Activated CD8-positive, alpha-beta memory T cell treated with anti-CD3 and anti-CD28 coated beads, Interleukin-2, amount 10 ng/mL, durations not matched to agents 7 days and 5 days (primary cell): ENCODE measurements at regions not wholly inside any gene's neighbourhood (a gene's known extent, or its start where the extent isn't known, plus 50 kb on each side); places are given as distances from the start of the nearest gene placed in this dataset.

Experiments
- ATAC-seq: fragments of 150-1000 bp; cut with Tn5 transposase; one replicate; pipeline ENCODE4 v1.10.0; 2021; ENCODE audit warnings: moderate library complexity
- CTCF ChIA-PET: fragments of 350-600 bp; sonication (Branson Sonifier 250); formaldehyde crosslinking; loops from one replicate; lab custom pipeline; 2021; ENCODE audit warnings: antibody characterized with exemption; lab: Charles Lee
- DNase-seq: peaks from one replicate; pipeline ENCODE4 v3.0.0-alpha.2; 2020
- H3K27ac Mint-ChIP-seq: one replicate; pipeline ENCODE4 v1.8.0; 2021; ENCODE audit warnings: mild to moderate bottlenecking, mixed read lengths
- H3K27me3 Mint-ChIP-seq: one replicate; pipeline ENCODE4 v1.8.0; 2021; ENCODE audit warnings: mixed read lengths
- H3K36me3 Mint-ChIP-seq: one replicate; pipeline ENCODE4 v1.8.0; 2021; ENCODE audit warnings: mild to moderate bottlenecking, mixed read lengths
- H3K4me1 Mint-ChIP-seq: one replicate; pipeline ENCODE4 v1.8.0; 2021; ENCODE audit warnings: mixed read lengths
- H3K4me3 Mint-ChIP-seq: one replicate; pipeline ENCODE4 v1.8.0; 2021; ENCODE audit warnings: mild to moderate bottlenecking, moderate library complexity, mixed read lengths
- H3K9me3 Mint-ChIP-seq: one replicate; pipeline ENCODE4 v1.8.0; 2022; ENCODE audit warnings: low read depth, mixed read lengths

DNA sequence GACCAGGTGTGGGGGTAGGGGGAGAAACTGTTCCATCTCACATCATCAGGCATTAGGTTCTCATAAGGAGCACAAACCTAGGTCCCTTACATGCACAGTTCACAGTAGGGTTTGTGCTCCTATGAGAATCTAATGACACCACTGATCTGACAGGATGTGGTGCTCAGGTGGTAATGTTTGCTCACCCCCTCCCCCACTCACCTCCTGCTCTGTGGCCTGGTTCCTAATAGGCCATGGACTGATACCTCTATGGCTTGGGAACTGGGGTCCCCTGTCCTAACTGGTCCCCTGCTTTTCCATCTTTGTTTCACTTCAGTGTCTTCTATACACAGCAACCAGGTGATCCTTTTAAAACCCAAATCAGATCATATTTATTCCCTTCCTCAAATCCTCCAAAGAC, 267.8 kb downstream of the TNS1 start:
- Mint-ChIP-seq H3K4me1 (peaks cover 10% of the 10 kb centered on the region), H3K27ac (no peak overlapping the region), H3K4me3 (no peak overlapping the region), H3K9me3 (no peaks in the 10 kb centered on the region), H3K36me3 (no peaks in the 10 kb centered on the region), H3K27me3 (peaks cover 9% of the 10 kb centered on the region)
- DNase-seq (no peak), ATAC-seq (no peak)
- CTCF ChIA-PET, result no interaction called here

DNA sequence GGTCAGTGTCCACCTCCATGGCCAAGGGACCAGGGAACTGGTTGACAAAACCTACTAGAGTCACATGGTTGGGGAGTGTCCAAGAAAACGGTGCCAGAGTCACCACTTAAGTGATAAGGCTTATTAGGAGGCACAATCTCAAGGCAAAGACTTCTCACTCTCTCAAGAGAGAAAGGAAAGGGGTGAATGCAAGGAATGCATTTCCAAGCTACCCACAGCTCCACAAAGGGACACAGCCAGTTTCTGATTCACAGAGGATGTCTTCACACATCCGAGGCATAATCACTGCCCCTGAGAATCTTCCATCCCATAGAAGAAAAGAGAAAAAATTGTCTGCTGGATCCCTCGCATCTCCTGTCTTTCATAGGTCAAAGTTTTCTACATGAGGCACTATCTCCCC, 269.3 kb downstream of the TNS1 start:
- H3K9me3 Mint-ChIP-seq, result no peaks in the 10 kb centered on the region
- no peak for ATAC-seq
- no peak overlapping the region for H3K27ac Mint-ChIP-seq
- CTCF ChIA-PET, result interaction anchor here (1.3 kb wide), 1 partner anchor 20 kb away, joined by 3 read pairs; no protein-coding TSS in a partner anchor
- H3K27me3 Mint-ChIP-seq, result peaks cover 5% of the 10 kb centered on the region
- DNase-seq, result no peak
- H3K4me1 Mint-ChIP-seq, result peaks cover 10% of the 10 kb centered on the region
- no peaks in the 10 kb centered on the region for H3K36me3 Mint-ChIP-seq
- H3K4me3 Mint-ChIP-seq, result no peak overlapping the region

DNA sequence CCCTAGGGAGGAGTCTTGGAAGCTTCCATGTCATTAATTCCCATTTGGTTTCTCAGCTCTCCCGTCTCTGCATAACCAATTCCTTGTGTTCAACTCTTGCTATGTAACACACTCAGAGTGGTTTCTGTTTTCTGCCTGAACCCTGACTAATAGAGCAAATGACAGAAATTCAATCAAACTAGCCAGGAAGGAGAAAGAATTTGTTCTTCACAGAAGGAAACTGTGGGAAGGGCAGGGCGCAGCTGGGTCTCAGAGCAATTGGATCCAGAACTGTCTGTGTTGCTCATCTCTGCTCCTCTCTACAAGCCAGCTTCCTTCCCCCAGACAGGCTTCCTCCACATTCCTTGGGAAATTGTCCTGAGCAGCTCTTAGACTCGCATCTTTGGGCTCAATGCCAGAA, 269.8 kb downstream of the TNS1 start:
- CTCF ChIA-PET, result interaction anchor here (1.3 kb wide), 1 partner anchor 20 kb away, joined by 3 read pairs; no protein-coding TSS in a partner anchor
- no peak for ATAC-seq
- H3K27me3 Mint-ChIP-seq, result peaks cover 5% of the 10 kb centered on the region
- no peak for DNase-seq
- no peaks in the 10 kb centered on the region for H3K36me3 Mint-ChIP-seq
- no peaks in the 10 kb centered on the region for H3K9me3 Mint-ChIP-seq
- no peak overlapping the region for H3K4me3 Mint-ChIP-seq
- H3K4me1 Mint-ChIP-seq, result peaks cover 10% of the 10 kb centered on the region
- H3K27ac Mint-ChIP-seq, result no peak overlapping the region

DNA sequence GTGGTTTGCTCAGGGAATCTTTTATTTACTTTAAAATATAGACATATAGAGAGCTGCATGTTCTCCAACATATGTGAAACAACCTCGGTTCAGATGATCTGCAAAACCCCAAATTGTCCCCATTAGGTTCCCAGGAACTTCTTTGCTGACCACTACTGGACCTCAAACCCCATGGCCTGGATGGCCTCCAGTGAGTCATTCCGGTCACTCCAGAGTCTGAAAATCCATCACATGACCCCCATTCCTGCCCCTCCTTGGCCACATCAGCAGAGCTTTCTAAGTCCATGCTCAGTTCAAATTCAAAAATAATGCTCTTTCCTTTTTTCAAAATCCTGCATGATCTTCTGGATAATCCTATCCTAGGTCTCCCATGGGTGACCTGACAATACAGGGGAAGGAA, 271.0 kb downstream of the TNS1 start:
- Mint-ChIP-seq H3K36me3 (no peaks in the 10 kb centered on the region), H3K9me3 (no peaks in the 10 kb centered on the region), H3K27me3 (peaks cover 5% of the 10 kb centered on the region), H3K4me3 (no peak overlapping the region), H3K27ac (no peak overlapping the region), H3K4me1 (peaks cover 10% of the 10 kb centered on the region)
- DNase-seq (no peak), ATAC-seq (no peak)
- CTCF ChIA-PET, result interaction anchor here (1.3 kb wide), 1 partner anchor 19 kb away, joined by 3 read pairs; no protein-coding TSS in a partner anchor

DNA sequence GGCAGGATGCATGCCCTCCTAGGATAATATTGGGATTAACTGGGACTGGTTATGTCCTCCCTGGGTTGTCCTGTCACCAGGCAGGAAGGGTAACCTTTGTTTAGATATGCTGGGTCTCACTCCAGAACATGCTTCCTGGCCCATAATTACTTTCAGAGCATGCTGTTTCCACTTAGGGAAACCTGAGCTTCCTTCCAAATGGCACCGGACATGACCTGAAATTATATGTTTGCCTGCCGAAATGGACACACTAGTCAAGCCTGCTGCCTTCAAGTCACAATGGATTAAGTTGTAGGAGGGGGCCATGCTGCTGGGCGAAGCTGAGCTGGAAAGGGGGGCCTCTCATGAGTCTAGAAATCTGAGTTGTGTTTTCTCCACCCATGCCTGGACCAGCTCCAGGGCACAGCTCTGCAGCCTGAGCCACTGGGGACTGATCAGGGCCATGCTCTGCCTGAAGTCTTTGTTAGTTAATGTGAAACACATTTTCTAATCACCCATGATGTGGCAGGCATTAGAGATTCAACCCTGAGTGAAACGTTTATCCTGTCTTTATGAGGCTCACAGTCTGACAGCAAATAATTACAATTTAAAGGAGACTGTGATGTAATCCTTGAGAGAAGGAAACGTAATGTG, 273.3 kb downstream of the TNS1 start:
- Mint-ChIP-seq H3K27me3 (peaks cover 5% of the 10 kb centered on the region), H3K9me3 (no peaks in the 10 kb centered on the region), H3K27ac (no peak overlapping the region), H3K4me3 (no peak overlapping the region), H3K4me1 (peaks cover under 1% of the 10 kb centered on the region), H3K36me3 (no peaks in the 10 kb centered on the region)
- ATAC-seq, result no peak
- CTCF ChIA-PET, result no interaction called here
- no peak for DNase-seq

DNA sequence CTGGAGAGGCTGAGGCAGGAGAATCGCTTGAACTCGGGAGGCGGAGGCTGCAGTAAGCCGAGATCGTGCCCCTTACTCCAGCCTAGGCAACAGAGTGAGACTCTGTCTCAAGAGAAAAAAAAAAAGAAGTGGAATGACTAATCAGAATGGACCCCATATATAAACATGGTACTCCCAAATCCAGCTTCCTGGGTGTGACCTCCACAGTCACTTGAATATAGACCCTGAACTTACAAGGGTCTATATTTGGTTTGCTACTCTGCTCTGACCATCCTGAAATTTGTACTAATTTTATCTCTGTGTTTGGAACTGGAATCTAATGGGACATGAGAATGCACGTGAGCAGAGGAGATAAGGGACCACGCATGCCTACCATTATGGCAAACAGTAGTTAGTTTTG, 275.0 kb downstream of the TNS1 start:
- Mint-ChIP-seq H3K4me3 (no peak overlapping the region), H3K4me1 (no peaks in the 10 kb centered on the region), H3K9me3 (no peaks in the 10 kb centered on the region), H3K27ac (no peak overlapping the region), H3K27me3 (no peaks in the 10 kb centered on the region), H3K36me3 (no peaks in the 10 kb centered on the region)
- DNase-seq, result no peak
- CTCF ChIA-PET, result interaction anchor here (0.8 kb wide), 2 partner anchors 15 to 58 kb away, joined by 3 read pairs; no protein-coding TSS in a partner anchor
- ATAC-seq, result no peak

DNA sequence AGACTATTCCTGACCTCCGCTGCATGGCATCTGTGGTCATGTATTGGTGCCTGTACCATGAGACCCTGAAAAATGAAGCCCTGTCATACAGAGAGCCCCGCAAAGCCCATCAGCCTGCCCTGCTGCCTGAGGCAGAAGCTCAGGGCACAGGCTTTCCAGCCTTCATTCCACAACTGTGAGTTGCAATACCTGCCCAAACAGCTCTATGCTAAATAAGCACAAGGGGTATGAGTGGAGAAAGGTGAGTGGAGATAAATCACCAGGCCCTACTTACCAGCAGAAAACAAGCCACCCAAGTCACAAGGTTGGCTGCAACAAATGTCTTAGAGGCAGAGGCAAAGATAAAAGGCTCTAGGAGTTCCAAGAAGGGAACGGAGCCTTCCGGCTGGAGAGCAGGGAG, 277.4 kb downstream of the TNS1 start:
- ATAC-seq (no peak), DNase-seq (no peak)
- H3K36me3 Mint-ChIP-seq, result no peaks in the 10 kb centered on the region
- no peak overlapping the region for H3K27ac Mint-ChIP-seq
- H3K4me1 Mint-ChIP-seq, result no peaks in the 10 kb centered on the region
- H3K9me3 Mint-ChIP-seq, result no peaks in the 10 kb centered on the region
- H3K4me3 Mint-ChIP-seq, result no peak overlapping the region
- H3K27me3 Mint-ChIP-seq, result no peaks in the 10 kb centered on the region
- CTCF ChIA-PET, result interaction anchor here (2.2 kb wide), 1 partner anchor 12 kb away, joined by 5 read pairs; no protein-coding TSS in a partner anchor

DNA sequence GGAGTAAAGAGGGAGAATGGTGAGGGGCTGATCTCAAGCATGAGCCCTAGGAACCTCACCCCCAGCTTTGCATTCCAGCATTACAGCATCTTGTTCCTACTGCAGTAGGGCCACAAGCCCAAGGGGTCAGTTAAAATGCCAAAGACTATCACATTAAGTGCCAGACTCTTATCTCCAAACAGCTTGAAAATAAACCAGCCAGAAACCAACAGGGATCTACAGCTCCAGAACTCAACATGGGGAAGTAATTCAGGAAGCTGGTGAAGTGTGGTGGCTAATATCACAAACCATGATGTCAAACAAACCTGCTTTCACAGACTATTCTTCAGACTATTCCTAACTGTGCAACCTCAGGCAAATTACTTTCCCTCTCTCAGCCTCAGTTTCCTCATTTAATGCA, 278.3 kb downstream of the TNS1 start:
- no peaks in the 10 kb centered on the region for H3K4me1 Mint-ChIP-seq
- H3K36me3 Mint-ChIP-seq, result no peaks in the 10 kb centered on the region
- ATAC-seq (no peak), DNase-seq (no peak)
- no peak overlapping the region for H3K27ac Mint-ChIP-seq
- no peak overlapping the region for H3K4me3 Mint-ChIP-seq
- CTCF ChIA-PET, result interaction anchor here (1.7 kb wide), 1 partner anchor 12 kb away, joined by 7 read pairs; no protein-coding TSS in a partner anchor
- H3K9me3 Mint-ChIP-seq, result no peaks in the 10 kb centered on the region
- H3K27me3 Mint-ChIP-seq, result no peaks in the 10 kb centered on the region

DNA sequence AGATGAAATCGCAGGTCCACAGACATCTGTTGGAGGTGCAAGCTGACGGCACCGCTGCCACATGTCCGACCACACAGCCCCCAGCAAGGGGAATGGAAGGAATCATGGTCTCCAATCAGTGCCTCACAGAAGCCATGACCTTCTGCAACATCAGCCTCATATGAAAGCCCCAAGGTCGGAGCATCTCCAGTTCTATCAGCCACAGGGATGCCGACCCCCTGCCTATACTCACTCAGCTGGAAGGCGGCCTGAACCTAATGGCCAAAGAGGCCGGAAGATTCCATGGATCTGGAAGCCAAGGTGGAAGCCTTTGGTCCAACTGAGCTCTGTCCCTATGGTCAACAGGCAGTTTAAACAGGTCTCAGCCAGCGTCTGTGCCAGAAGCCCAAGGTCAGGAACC, 278.8 kb downstream of the TNS1 start:
- CTCF ChIA-PET, result interaction anchor here (1.7 kb wide), 1 partner anchor 11 kb away, joined by 7 read pairs; no protein-coding TSS in a partner anchor
- Mint-ChIP-seq H3K9me3 (no peaks in the 10 kb centered on the region), H3K4me3 (no peak overlapping the region), H3K36me3 (no peaks in the 10 kb centered on the region), H3K4me1 (no peaks in the 10 kb centered on the region), H3K27me3 (no peaks in the 10 kb centered on the region), H3K27ac (no peak overlapping the region)
- ATAC-seq (no peak), DNase-seq (no peak)

DNA sequence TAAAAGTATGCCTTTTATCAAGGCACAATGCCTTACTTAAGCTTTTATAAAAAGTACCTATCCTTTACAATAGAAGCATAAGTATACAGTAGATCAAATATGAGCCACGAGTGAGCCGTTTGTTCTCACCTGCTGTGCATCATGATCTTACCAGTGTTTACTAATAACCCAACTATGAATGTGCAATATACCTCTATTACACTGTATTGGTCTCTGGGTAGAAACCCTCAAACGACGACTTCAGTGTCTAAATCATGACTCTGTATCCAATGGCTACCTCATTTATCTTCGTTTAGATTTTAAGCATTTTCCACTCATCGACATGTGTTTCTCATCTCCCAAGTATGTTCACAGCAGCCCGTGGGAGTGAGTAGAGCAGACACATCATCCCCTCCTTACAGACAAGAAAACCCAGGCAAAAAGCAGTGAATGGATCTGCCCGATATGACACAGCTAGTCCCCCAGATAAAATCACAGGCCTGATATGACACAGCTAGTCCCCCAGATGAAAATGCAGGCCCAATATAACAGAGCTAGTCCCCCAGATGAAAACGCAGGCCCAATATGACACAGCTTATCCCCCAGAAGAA, 279.8 kb downstream of the TNS1 start:
- Mint-ChIP-seq H3K4me1 (no peaks in the 10 kb centered on the region), H3K36me3 (no peaks in the 10 kb centered on the region), H3K27ac (no peak overlapping the region), H3K4me3 (no peak overlapping the region), H3K27me3 (no peaks in the 10 kb centered on the region), H3K9me3 (no peaks in the 10 kb centered on the region)
- DNase-seq (no peak), ATAC-seq (no peak)
- CTCF ChIA-PET, result interaction anchor here (1.7 kb wide), 1 partner anchor 10 kb away, joined by 7 read pairs; no protein-coding TSS in a partner anchor

DNA sequence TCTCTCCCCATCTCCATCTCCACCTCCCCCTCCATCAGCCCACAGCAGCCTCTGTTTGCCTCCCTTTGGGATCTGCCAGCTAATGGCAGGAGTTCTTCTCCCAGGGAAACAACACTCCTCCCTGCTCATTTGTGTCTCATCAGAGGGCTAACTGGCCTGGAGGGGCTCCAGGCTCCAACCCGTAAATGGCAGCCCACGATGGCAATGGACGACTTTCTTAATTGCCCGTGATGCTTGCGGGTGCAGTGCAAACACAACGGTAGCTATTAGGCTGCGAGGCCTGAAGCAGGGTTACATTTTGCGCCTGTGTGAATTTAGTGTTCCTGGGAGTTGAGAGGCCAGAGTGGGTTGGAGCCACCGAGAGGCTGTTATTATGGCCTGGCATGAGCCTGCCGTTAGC, 285.1 kb downstream of the TNS1 start:
- Mint-ChIP-seq H3K4me1 (no peaks in the 10 kb centered on the region), H3K36me3 (no peaks in the 10 kb centered on the region), H3K9me3 (no peaks in the 10 kb centered on the region), H3K27ac (no peak overlapping the region), H3K27me3 (no peaks in the 10 kb centered on the region), H3K4me3 (no peak overlapping the region)
- CTCF ChIA-PET, result no interaction called here
- ATAC-seq (no peak), DNase-seq (no peak)

DNA sequence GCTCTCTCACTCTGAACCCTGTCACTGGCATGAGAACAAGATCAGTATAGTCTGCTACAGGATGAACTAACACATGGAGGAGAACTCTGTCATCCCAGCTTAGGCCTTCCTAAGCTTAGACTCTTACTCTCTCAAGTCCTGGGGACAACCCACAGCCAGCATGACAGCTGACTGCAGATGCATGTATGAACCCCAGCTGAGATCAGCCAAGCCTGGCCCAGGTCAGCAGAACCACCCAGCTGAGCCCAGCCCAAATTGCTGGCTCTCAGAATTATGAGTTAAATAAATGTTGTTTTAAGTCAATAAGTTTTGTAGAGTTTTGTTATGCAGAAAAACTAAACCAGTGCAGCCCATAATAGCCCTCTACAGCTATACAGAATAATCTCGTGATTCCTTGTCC, 287.3 kb downstream of the TNS1 start:
- ATAC-seq (no peak), DNase-seq (no peak)
- CTCF ChIA-PET, result interaction anchor here (2.3 kb wide), 1 partner anchor 65 kb away, joined by 8 read pairs; no protein-coding TSS in a partner anchor
- Mint-ChIP-seq H3K4me3 (no peak overlapping the region), H3K9me3 (no peaks in the 10 kb centered on the region), H3K4me1 (no peaks in the 10 kb centered on the region), H3K27me3 (no peaks in the 10 kb centered on the region), H3K36me3 (no peaks in the 10 kb centered on the region), H3K27ac (no peak overlapping the region)

DNA sequence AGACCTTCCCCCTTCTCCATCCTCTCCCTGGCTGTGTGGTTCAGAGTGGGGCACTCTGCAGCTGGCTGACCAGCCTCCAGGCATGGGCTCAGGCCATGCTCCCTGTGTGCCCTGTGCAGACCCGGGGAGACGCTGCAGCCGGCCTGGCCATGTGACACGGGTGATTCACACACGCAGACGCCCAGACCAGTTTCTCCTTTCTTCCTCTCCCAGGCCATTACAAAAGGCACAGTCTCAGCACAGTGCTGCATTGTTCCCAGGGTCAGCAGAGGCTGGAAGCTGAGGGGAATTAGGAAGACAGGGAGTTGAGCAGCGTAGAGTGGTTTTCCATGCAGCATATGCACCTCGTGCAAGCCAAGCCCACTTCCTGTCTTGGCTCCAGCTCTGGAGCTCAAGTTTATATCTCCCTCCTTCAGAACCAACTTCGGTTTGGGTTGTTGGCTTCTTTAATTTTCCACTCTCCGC, 288.5 kb downstream of the TNS1 start:
- DNase-seq (no peak), ATAC-seq (no peak)
- Mint-ChIP-seq H3K36me3 (no peaks in the 10 kb centered on the region), H3K4me1 (no peaks in the 10 kb centered on the region), H3K9me3 (no peaks in the 10 kb centered on the region), H3K27me3 (no peaks in the 10 kb centered on the region), H3K4me3 (no peak overlapping the region), H3K27ac (no peak overlapping the region)
- CTCF ChIA-PET, result interaction anchor here (2.3 kb wide), 1 partner anchor 64 kb away, joined by 8 read pairs; no protein-coding TSS in a partner anchor
